Keratinocyte (primary cell): ENCODE measurements at regions not wholly inside any gene's neighbourhood (a gene's known extent, or its start where the extent isn't known, plus 50 kb on each side); places are given as distances from the start of the nearest gene placed in this dataset.
"Not testable (repeated sequence)": the region's sequence is repeated elsewhere in the genome, so short reads cannot be mapped to it uniquely, and the experiment has no call there.

Experiments used
- EZH2 ChIP-seq: IDR thresholded peaks from one replicate; pipeline ENCODE4 v1.6.1; 2012; ENCODE audit warnings: inconsistent platforms, mild to moderate bottlenecking, low read length, moderate library complexity
- TF ChIP-seq, protein P1 (sequence below), 3 experiments: IDR thresholded peaks in 1 of 3; conservative IDR thresholded peaks in 1 of 3; optimal IDR thresholded peaks in 1 of 3; 2 replicates in 2 of 3; 3 replicates in 1 of 3; pipeline versions ENCODE3 to v1.5.1; 2011; ENCODE audit warnings: low read length in 3 of 3, mild to moderate bottlenecking in 3 of 3, moderate library complexity in 2 of 3, control low read depth in 1 of 3, inconsistent platforms in 1 of 3; ENCODE audit not compliant: insufficient read depth in 2 of 3; ENCODE audit errors: extremely low read depth in 1 of 3

DNA sequence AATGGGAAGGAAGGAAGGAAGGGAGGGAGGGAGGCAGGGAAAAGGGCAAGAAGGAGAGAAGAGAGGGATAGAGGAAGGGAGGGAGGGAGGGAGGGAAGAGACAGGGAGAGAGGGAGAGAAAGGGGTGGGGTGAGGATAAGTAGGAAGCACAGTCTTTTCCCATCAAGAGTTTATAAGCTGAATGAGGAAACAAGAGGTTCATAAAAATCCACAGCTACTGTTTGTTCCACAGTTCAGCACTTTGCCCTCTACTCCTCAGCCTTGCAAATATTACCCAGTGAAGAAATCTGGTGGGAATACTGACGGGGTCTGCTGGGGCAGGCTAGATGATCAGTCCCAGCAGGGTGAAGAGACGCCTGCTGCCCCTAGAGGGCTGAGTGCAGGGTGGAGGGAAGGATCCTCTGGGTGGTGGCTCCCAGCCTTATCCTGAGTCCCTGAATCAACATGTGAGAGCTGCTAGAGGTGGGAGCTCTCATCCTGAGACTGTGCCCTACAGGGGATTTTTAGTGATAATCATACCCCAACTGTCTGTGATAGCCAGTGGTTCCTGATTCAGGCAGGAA lies 233.9 kb upstream of the NBPF12 start:
- not testable (repeated sequence) for TF ChIP-seq EZH2
- TF ChIP-seq, protein P1, sequence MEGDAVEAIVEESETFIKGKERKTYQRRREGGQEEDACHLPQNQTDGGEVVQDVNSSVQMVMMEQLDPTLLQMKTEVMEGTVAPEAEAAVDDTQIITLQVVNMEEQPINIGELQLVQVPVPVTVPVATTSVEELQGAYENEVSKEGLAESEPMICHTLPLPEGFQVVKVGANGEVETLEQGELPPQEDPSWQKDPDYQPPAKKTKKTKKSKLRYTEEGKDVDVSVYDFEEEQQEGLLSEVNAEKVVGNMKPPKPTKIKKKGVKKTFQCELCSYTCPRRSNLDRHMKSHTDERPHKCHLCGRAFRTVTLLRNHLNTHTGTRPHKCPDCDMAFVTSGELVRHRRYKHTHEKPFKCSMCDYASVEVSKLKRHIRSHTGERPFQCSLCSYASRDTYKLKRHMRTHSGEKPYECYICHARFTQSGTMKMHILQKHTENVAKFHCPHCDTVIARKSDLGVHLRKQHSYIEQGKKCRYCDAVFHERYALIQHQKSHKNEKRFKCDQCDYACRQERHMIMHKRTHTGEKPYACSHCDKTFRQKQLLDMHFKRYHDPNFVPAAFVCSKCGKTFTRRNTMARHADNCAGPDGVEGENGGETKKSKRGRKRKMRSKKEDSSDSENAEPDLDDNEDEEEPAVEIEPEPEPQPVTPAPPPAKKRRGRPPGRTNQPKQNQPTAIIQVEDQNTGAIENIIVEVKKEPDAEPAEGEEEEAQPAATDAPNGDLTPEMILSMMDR (optimal IDR thresholded peaks at IDR 0.05 in 1 of 3, IDR thresholded peaks at IDR 0.05 in 1 of 3, conservative IDR thresholded peaks at IDR 0.05 in 1 of 3; ENCODE audit: extremely low read depth in 1 of 3, insufficient read depth in 2 of 3, low read length in 3 of 3) = not testable (repeated sequence)
